Endothelial cell of umbilical vein (primary cell): ENCODE measurements at regions not wholly inside any gene's neighbourhood (a gene's known extent, or its start where the extent isn't known, plus 50 kb on each side); places are given as distances from the start of the nearest gene placed in this dataset.

Experiments used
- CTCF ChIP-seq, 2 donors: IDR thresholded peaks; 1 replicate in 1 of 2; 2 replicates in 1 of 2; pipeline ENCODE4 v1.5.1; 2011; ENCODE audit warnings: low read length in 2 of 2, mild to moderate bottlenecking in 2 of 2, moderate library complexity in 2 of 2, control low read depth in 1 of 2, inconsistent platforms in 1 of 2, low read depth in 1 of 2; ENCODE audit not compliant: insufficient read depth in 1 of 2; ENCODE audit errors: extremely low read depth in 1 of 2
- EZH2 ChIP-seq: IDR thresholded peaks from 2 replicates; pipeline ENCODE4 v1.6.1; 2012; ENCODE audit warnings: borderline replicate concordance, low read depth, mild to moderate bottlenecking, moderate library complexity, low read length, inconsistent platforms; ENCODE audit not compliant: severe bottlenecking
- FOS ChIP-seq: IDR thresholded peaks from 2 replicates; pipeline ENCODE4 v1.6.1; 2011; ENCODE audit warnings: mild to moderate bottlenecking, low read length, moderate library complexity, borderline replicate concordance; ENCODE audit not compliant: insufficient read depth
- GATA2 ChIP-seq: IDR thresholded peaks from 2 replicates; pipeline ENCODE4 v1.7.0; 2011; ENCODE audit warnings: low read depth, mild to moderate bottlenecking, moderate library complexity, mixed read lengths, low read length; ENCODE audit not compliant: insufficient read length, insufficient read depth
- JUN ChIP-seq: IDR thresholded peaks from 2 replicates; pipeline ENCODE4 v1.6.1; 2011; ENCODE audit warnings: borderline replicate concordance, low read depth; ENCODE audit not compliant: insufficient read length, insufficient read depth
- MAX ChIP-seq: IDR thresholded peaks from 2 replicates; pipeline ENCODE4 v1.6.1; 2011; ENCODE audit not compliant: insufficient read depth, insufficient read length
- MYC ChIP-seq: IDR thresholded peaks from one replicate; pipeline ENCODE4 v1.6.1; 2011; ENCODE audit warnings: mild to moderate bottlenecking, low read depth, low read length
- POLR2A ChIP-seq: IDR thresholded peaks from 2 replicates; pipeline ENCODE4 v1.6.1; 2012; ENCODE audit warnings: low read depth, mild to moderate bottlenecking, control low read depth, low read length
- POLR2AphosphoS5 ChIP-seq: IDR thresholded peaks from 2 replicates; pipeline ENCODE4 v1.6.1; 2012; ENCODE audit warnings: low read depth, mild to moderate bottlenecking, control low read depth, low read length, moderate library complexity; ENCODE audit not compliant: insufficient read depth

GRCh38 chr1:82879701-82880305, 1079.1 kb downstream of the ADGRL2 start:
- no peak for TF ChIP-seq POLR2A
- no peak for TF ChIP-seq CTCF (IDR thresholded peaks at IDR 0.05; ENCODE audit: extremely low read depth in 1 of 2, insufficient read depth in 1 of 2, low read depth in 1 of 2, low read length in 2 of 2)
- TF ChIP-seq EZH2, result no peak
- no peak for TF ChIP-seq POLR2AphosphoS5
- TF ChIP-seq MAX, result no peak
- no peak for TF ChIP-seq MYC
- no peak for TF ChIP-seq FOS
- no peak for TF ChIP-seq JUN
- no peak for TF ChIP-seq GATA2
